ENCODE measurements at regions not wholly inside any gene's neighbourhood (a gene's known extent, or its start where the extent isn't known, plus 50 kb on each side); places are given as distances from the start of the nearest gene placed in this dataset.

DNA sequence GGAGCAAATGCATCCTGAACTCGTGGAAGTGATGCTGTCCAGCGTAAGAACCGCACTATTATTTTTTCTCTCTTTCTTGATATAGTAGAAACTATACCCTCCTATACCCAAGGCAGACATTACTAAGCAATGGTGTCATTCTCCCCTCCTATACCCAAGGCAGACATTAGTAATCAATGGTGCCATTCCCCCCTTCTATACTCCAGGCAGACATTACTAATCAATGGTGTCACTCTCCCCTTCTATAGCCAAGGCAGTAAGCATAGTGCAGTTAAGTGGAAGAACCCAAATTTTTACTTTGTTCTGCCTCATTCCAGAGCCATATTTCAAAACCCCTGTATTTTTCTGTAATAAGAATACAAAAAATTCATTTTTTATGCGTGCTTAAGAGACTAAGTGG lies 506.2 kb upstream of the EEF2KMT start:
- DNase-seq (ENCODE audit: low read depth in 2 of 2), result no peak

GRCh38 chr16:5601957-5602356 lies 504.4 kb upstream of the EEF2KMT start:
- no peak for DNase-seq (ENCODE audit: low read depth in 2 of 2)

DNA sequence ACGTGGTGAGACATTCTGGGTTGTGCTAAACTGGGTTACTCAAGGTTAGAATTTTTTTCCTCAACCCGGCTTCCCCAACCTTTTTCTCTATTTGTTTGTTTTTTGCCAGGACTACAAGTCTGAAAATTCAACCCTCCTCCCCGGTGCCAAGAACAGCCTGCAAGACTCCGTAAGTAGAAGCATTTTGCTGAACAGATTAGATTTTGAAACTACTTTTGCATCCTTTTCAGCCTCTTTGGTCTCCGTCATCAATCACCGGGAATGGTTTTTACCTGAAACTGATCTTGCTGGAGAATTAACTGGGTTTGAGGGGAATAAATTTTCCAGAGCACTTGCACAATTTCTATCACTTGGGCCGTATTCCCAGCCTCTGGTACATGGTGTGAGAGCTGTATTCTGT lies 501.2 kb upstream of the EEF2KMT start:
- DNase-seq (ENCODE audit: low read depth in 2 of 2), result no peak

DNA sequence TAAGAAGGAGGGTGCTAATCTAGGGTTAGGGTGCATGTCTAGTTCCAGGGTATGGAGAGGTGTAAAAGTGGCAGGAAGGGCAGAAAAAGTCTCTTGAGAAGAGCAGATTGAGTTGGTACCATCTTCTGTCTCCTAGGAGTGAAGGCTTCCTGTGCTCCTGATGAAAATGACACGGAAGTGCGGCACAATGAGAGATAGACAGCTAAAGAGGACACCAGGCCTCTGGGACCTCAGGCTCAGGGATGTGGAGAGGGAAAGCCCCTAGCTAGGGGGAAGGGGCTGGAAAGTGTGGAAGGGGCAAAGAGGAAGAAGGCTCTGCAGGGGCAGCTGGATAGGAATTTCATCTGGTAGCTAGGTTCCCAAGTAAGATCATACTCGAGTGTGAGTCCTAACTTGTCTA lies 498.3 kb upstream of the EEF2KMT start:
- DNase-seq (ENCODE audit: low read depth in 2 of 2), result no peak

DNA sequence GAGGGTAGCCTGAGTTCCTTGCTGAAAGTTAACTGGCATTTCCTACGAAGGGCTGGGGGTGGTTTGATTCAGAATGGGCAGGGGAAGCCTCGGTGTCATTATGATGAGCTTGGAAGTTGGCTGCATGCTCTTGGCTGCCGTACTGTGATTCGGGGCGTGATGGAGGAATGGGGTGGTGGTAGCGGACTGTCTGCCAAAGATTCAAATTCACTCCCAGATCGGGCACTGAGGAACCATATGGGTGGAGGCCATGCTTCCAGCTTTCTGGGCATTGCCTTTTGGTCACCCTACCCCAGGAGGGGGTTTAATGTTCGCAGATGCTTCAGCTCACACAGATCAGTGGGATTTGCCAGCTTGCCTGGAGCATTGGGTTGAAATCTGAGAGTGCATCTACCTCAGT lies 492.8 kb upstream of the EEF2KMT start:
- no peak for DNase-seq (ENCODE audit: low read depth in 2 of 2)

- DNase-seq (ENCODE audit: low read depth in 2 of 2), result no peak
Observed at GRCh38 chr16:5589812-5590373, 492.3 kb upstream of the EEF2KMT start.

GRCh38 chr16:5584109-5584508 lies 486.5 kb upstream of the EEF2KMT start:
- DNase-seq (ENCODE audit: low read depth in 2 of 2), result no peak

- DNase-seq (ENCODE audit: low read depth in 2 of 2), result no peak
Observed at GRCh38 chr16:5582529-5582928, 484.9 kb upstream of the EEF2KMT start.

DNA sequence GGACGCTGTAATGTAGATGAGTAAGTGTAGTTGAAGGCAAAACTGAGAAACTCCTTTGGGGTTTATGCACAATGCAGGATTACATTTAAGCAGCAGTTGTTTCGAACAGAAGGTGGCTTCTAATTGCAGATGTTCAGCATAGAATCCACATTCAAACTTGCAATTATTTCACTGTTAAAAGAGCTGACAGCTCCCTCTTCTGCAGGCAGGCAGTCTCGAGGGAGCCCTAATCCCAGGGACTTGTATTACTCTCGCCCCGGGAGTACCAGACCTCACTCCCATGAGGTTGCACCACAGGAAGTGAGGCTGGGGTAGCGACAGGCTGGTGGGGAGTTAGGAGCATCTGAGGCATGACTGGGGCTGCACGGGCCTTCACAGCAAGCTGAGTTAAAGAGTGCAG lies 484.3 kb upstream of the EEF2KMT start:
- no peak for DNase-seq (ENCODE audit: low read depth in 2 of 2)

- DNase-seq (ENCODE audit: low read depth in 2 of 2), result no peak
Observed at GRCh38 chr16:5581428-5581827, 483.8 kb upstream of the EEF2KMT start.

GRCh38 chr16:5580772-5581171 lies 483.2 kb upstream of the EEF2KMT start:
- DNase-seq (ENCODE audit: low read depth in 2 of 2), result no peak

DNA sequence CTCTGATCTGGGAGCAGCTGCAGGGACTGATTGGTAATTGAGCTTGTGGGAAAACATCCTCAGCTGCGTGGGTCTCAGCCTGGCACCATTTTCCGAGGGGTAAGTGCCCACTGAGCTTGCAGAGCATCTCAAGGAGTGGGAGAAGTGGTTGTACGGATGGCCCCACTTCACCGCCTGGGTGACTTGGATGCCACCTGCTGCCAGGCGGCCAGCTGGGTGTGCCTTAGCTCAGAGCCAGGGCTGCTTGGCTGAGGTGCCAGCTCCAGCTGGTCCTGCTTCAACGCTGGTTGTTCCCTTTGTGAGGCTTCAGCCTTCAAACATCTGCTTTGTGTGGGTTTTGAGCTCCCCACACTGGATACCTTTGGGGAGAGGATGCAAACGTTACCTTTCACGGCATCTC lies 482.7 kb upstream of the EEF2KMT start:
- DNase-seq (ENCODE audit: low read depth in 2 of 2), result no peak

DNA sequence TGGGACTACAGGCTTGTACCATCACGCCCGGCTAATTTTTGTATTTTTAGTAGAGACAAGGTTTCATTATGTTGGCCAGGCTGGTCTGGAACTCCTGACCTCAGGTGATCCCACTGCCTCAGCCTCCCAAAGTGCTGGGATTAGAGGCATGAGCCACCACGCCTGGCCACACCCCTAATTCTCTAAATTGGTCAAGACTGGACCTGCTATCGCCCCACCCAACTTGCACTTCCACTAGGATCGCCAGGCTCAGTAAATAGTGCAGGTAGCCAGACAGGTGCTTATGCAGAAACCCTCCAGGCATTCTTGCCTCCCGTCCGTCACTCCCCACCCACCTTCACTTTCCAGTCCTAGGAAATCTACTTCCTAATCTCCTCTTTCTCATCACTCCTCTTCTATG lies 481.4 kb upstream of the EEF2KMT start:
- DNase-seq (ENCODE audit: low read depth in 2 of 2), result no peak

DNA sequence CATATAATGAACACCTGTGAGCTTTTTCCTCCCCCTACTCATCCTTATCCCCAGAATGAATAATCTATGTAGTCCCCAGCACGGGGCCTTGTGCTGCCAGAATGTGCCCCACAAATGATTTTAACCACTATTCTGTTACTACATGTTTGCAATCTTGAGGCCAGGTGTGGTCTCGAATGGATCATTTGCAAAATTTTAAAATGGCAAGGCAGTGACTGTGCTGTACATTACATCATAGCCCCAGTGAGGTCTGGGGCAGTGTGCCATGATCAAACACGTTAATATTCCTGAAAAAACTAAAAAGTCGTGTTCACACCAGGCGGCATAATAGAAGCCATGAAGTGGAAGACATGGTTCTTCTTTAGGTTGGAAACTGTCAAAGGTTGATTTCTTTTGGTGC lies 479.9 kb upstream of the EEF2KMT start:
- DNase-seq (ENCODE audit: low read depth in 2 of 2), result no peak

DNA sequence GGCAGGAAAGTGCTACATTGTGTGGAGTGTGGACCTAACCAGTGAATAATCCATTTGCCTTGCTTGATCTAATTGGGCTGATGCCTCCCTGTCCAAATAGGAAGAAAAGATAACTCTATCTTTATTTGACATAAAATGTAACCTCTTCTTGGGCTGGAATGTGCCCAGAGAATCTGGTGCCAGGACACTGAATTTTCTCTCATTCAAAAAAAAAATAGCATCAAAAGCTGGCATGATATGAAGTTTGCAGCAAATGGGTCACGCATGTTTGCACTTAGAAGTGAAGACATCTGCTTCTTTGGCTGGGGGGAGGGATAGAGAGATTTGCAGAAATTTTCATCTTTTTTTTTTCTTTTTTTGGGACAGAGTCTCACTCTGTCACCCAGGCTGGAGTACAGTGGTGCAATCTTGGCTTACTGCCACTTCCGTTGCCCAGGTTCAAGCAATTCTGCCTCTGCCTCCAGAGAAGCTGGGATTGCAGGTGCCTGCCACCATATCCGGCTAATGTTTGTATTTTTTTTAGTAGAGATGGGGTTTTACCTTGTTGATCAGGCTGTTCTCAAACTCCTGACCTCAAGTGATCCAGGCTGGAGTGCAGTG lies 478.2 kb upstream of the EEF2KMT start:
- no peak for DNase-seq (ENCODE audit: low read depth in 2 of 2)

DNA sequence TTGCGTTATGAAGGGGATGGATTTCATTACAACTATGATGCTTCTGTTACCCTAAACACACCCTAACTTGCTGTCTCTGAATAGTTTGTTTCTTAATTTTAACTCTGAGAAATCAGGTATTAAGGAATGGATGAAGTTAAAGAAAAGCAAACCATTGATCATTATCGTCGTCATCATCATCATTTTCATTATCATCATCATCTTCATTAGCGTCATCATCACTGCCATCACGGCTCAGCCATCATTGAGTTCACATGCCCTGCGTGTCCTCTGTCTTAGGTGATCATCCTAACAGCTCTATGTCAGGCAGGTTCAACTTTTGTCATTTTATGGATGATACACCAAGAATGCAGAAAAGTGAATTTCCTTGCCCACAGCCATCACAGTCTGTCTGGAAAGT lies 477.5 kb upstream of the EEF2KMT start:
- DNase-seq (ENCODE audit: low read depth in 2 of 2), result no peak

- DNase-seq (ENCODE audit: low read depth in 2 of 2), result no peak
Observed at GRCh38 chr16:5572056-5572455, 474.5 kb upstream of the EEF2KMT start.

- DNase-seq (ENCODE audit: low read depth in 2 of 2), result no peak
Observed at GRCh38 chr16:5571446-5571845, 473.9 kb upstream of the EEF2KMT start.

- no peak for DNase-seq (ENCODE audit: low read depth in 2 of 2)
Observed at GRCh38 chr16:5561800-5562199, 464.2 kb upstream of the EEF2KMT start.

DNA sequence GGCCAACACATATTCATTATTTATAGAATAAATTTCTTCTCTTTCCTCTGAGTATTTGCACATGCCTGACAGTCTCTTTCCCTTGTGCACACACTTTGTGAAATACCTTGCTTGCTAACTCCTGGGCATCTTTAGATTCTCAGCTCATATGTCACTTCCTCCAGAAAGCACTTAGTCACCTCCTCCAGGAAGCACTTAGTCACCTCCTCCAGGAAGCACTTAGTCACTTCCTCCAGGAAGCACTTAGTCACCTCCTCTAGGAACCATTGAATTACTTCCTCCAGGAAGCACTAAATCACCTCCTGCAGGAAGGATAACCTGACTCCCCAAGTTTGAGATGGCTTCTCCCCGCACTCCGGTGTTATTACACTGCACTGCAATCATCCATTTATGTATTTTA lies 462.5 kb upstream of the EEF2KMT start:
- DNase-seq (ENCODE audit: low read depth in 2 of 2), result no peak

- DNase-seq (ENCODE audit: low read depth in 2 of 2), result no peak
Observed at GRCh38 chr16:5557966-5558365, 460.4 kb upstream of the EEF2KMT start.

DNA sequence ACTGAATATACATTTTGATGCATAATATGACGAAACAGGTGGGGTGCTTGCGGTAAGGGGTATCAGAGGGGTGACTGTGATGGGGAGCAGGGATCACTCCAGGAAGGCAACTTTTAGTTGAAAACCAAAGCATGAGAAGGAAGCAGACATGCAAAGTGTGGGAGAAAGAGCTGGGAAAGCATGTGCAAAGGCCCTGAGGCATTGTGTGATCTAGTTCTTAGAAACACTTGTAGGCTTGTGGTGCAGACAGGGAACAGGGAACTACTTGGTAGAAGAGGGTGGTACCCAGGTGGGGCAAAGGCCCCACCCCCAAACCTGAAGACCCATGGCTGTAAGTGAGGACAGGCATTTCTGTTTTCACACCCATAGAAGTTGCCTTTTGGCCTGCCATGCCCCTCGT lies 459.9 kb upstream of the EEF2KMT start:
- no peak for DNase-seq (ENCODE audit: low read depth in 2 of 2)

DNA sequence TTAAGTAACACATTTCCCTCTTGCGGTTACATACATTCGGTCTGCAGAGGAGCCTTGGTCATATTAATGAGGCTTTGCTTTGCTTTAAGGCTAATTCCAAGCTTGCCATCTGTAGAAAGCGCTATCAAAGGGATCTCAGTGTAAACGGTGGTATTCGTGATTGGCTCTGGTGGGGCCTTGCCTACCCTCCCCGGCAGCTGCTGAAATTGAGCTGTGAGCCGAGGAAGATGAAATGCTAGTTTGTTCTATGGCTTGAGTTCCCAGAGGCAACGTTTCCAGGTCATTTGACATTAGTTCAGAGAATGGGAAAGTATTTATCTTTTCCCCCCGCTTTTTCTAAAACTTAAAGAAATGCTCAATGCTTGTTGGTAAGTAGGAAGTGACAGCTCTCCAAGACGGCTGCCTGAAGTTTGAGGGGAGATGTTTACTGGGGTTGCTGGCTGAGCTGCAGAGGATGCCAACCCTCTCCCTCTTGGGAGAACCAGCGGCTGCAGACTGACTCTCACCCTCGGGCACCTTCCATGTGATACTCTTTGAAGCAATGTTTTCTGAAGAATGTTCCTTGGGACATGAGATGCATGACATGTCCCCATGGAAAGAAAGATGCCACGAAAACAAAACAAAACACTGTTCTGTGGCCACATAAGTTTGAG lies 458.7 kb upstream of the EEF2KMT start:
- DNase-seq (ENCODE audit: low read depth in 2 of 2), result no peak

DNA sequence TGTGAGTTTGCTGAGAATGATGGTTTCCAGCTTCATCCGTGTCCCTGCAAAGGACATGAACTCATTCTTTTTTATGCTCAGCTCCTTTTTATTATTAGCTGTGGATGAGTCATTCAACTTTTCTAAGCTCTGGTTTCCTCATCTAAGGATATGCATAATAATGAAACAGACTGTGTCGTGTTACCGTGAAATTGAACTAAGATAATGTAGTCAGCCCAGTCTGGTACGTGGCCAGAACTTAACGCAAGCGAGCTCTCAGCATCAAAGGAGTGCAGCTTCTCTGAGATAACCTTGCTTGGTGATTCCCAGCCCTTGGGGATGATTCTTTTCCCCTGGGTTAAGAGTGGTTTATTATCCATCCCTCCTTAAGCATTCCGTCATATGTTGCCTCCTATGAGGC lies 454.3 kb upstream of the EEF2KMT start:
- DNase-seq (ENCODE audit: low read depth in 2 of 2), result no peak
